GM21367 (cell line): ENCODE measurements at regions not wholly inside any gene's neighbourhood (a gene's known extent, or its start where the extent isn't known, plus 50 kb on each side); places are given as distances from the start of the nearest gene placed in this dataset.

Source experiments
- ATAC-seq: cut with Tn5 transposase; IDR thresholded peaks from one replicate; pipeline ENCODE4 v1.9.1; 2021; ENCODE audit not compliant: unreplicated experiment

GRCh38 chr10:130757821-130758489 is 553.6 kb downstream of the TCERG1L start:
- ATAC-seq = no peak

- ATAC-seq = no peak
These were observed 553.0 kb downstream of the TCERG1L start for GRCh38 chr10:130758529-130758928.

GRCh38 chr10:130761032-130761575 is 550.4 kb downstream of the TCERG1L start:
- no peak for ATAC-seq

DNA sequence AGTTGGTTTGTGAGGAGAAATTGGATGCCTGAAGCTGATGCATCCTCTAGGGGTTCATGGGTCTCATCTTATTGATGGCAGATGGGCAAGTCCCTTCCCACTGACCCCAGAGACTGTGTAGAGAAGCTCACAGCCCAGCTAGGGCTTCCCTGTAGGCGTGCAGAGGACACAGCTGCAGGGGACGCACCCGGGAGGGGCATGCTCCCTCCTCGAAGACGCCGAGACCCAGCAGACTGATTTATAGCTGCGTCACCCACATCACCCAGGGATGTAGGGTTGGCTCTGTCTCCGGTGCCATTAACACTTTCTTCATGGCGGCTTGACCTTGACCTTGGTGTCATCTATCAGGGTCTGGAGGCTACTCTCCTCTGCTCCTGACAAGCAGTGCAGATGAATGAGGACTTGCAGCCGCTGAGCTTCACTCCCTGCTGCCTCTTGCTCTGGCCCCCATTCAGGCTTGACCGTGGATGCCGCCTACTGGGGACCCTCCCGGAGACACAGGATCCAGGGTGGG is 549.7 kb downstream of the TCERG1L start:
- ATAC-seq = no peak

DNA sequence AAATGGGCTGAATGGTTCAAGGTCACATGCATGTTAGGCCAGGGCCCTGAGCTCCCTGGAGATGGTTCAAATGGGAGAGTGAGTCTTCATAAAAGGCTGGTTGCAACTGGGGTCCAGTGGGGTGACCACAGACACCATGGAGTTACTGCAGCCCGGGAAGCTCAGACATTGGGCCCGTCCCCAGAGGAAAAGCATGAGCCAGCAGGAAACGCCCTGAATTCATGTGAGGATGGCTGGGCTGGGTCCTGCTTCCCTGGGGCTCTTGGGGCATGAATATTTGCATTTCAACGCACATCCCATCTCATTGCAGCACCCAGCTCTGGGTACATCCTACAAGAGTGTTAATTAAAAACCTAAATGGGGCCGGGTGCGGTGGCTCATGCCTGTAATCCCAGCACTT is 549.0 kb downstream of the TCERG1L start:
- ATAC-seq = no peak

DNA sequence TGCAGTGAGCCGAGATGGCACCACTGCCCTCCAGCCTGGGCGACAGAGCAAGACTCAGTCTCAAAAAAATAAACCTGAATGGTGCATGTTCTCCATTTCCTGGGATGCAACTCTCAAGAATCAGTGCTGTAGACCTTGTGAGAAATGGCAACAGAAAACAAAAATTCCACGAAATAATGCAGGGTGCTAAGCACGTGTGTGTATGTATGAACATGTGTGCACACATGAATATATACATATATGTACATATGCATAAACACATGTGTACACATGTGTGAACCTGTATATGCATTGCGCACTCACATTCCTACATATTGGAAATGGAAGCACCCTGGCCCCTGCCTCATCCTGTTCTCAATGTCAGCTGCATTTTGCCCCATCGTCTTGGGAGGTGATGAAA is 548.5 kb downstream of the TCERG1L start:
- no peak for ATAC-seq

- no peak for ATAC-seq
These were observed 548.0 kb downstream of the TCERG1L start for GRCh38 chr10:130763491-130763890.

DNA sequence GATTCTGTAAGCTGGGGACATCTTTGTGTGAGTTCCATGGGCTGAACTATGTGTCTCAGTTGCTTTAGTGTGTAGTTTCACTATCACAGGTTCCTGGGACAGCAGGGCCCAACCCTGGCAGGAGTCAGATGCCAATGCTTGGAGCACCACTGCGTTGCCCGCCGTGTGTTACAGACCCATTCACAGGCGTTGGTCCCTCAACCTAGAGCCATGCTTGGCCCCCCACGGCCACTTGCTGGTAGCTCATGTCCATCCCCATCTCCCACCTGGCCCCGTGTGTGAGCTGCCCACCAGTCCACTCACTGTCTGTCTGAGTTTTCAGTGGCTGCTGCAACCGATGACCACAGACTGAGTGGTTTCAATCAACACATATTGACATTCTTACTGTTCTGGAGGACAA is 546.9 kb downstream of the TCERG1L start:
- ATAC-seq = no peak

DNA sequence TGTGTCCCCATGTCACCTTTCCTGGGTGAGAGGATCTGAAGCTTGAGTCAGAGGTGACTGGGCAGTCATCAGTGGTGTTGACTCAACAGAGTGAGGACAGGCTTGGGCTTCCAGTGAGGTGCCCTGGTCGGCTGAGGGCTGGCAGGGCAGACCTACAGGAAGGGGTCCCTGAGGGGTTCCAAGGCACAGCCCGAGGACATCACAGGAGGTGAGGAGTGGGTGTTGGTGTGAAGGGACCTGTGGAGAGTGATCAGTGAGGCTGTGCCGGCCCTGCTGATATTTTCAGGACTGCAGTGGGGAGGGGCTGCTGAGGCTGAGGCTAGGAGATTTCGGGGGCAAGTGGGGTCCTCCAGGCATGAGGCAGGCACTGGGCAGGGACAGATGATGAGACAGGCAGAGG is 545.5 kb downstream of the TCERG1L start:
- no peak for ATAC-seq

GRCh38 chr10:130767116-130767730 is 544.3 kb downstream of the TCERG1L start:
- no peak for ATAC-seq

- no peak for ATAC-seq
These were observed 542.1 kb downstream of the TCERG1L start for GRCh38 chr10:130769146-130770017.

DNA sequence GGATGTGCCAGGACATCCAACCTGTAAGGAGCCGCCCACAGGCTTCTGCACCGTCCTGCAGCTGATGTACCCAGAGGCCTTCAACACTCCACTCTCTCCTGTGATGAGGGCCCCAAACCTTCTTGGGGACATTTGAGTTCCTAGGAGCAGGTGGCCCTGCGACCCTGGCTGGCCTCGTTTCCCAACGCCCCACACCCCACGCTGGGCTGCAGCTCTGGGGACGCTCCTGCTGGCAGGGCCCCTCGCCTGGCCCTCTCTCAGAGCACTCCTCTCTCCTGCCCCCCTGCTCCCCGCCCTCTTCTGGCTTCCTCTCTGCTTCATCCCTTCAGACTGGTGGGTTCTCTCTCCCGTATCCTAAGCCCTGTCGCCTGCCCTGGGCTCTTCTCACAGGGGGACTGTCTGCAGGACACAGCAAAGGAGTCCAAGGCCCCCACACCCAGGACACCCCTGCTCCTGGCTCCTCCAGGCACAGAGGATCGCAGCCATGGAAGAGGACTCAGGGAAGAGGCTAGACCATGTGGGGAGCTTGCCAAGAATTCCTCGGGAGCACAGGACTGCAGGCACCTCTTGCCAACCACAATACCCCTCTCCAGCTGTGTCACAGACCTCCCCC is 541.4 kb downstream of the TCERG1L start:
- no peak for ATAC-seq

GRCh38 chr10:130771491-130771946 is 540.0 kb downstream of the TCERG1L start:
- no peak for ATAC-seq

- ATAC-seq = no peak
These were observed 539.5 kb downstream of the TCERG1L start for GRCh38 chr10:130772056-130772455.

- no peak for ATAC-seq
These were observed 538.8 kb downstream of the TCERG1L start for GRCh38 chr10:130772676-130773075.

DNA sequence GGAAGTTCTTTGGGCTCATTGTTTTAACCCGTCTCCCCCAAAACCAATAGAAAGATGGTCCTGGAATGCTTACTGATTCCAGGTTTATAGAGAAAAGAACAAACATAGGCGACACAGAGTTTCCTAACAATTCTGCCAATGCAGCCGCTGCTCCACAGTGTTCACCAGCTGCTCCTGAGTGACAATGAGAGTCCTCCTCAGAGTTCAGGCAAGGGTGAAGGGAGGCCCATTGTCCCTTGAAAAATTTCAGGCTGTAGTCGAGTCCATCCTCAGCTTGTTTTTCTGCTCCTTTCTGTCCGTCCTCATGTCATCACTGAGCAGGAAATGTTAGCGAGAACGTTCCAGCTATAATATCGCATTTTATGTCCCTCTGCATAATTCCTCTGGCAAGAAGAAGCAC is 537.6 kb downstream of the TCERG1L start:
- ATAC-seq = no peak

- no peak for ATAC-seq
These were observed 536.6 kb downstream of the TCERG1L start for GRCh38 chr10:130774871-130775270.

DNA sequence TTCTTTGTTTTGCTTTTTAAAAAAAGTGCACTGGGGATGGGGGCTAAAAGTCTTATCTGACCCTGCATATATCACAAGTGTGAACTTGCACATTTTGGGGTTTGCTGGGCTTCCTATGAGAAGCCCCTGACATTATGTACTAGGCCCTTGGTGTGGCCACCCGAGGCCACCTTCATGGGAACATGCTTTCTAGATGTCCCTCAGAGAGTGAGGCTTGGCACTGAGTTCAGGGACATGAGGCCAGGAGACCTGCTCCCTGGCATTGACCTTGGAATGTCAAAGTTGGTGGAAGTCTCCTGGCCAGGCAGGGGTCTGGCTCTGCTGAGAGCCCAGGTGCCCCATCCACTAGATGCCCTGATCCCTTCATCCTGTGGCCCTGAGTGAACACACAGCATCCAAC is 536.2 kb downstream of the TCERG1L start:
- ATAC-seq = no peak

- no peak for ATAC-seq
These were observed 534.8 kb downstream of the TCERG1L start for GRCh38 chr10:130776724-130777123.

DNA sequence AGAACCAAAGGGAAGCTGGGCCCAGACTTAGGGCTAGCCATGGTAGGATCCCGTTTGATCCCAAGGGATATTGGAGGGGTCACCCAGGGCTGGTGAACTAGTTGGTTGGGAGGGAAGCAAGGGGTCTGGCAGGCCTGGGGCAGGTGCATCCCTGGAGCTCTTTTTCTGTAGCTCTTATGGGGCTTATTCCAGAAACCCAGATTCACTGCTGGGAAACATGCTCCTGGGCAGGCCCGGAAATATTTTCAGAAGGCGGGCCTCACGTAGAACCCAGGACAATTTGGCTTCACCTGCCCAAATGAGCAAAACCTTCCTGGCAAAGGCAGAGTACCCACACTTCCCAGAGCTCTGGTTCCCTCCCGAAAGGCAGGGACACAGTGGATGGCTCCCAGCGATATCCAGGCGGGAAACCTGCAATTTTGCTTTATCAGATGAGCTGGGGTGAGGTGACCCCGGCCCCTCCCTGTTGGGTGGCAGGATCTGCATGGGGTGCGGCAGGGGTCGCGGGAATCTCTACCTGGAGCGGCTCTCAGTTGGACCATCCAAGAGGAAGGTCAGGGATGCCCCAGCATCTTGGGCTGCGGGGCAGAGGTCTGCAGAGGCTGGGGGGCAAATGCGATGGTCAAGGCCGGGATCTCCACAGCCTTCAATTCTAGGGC is 533.9 kb downstream of the TCERG1L start:
- no peak for ATAC-seq
